HL-60 (cell line): ENCODE measurements at regions not wholly inside any gene's neighbourhood (a gene's known extent, or its start where the extent isn't known, plus 50 kb on each side); places are given as distances from the start of the nearest gene placed in this dataset.

ENCODE experiments used
- GABPA ChIP-seq: IDR thresholded peaks from 2 replicates; pipeline ENCODE4 v1.6.1; 2012; ENCODE audit warnings: low read depth
- POLR2AphosphoS5 ChIP-seq: IDR thresholded peaks from 2 replicates; pipeline ENCODE4 v1.6.1; 2012; ENCODE audit warnings: low read depth
- SPI1 ChIP-seq: IDR thresholded peaks from 2 replicates; pipeline ENCODE4 v1.6.1; 2012; ENCODE audit warnings: low read depth, mild to moderate bottlenecking, borderline replicate concordance
- TF ChIP-seq, protein P1 (sequence below): IDR thresholded peaks from one replicate; pipeline ENCODE4 v1.5.1; 2011; ENCODE audit warnings: low read length, control low read depth, inconsistent platforms; ENCODE audit not compliant: insufficient read depth

GRCh38 chr18:45482286-45482685, 133.0 kb upstream of the SLC14A2 start:
- TF ChIP-seq, protein P1, sequence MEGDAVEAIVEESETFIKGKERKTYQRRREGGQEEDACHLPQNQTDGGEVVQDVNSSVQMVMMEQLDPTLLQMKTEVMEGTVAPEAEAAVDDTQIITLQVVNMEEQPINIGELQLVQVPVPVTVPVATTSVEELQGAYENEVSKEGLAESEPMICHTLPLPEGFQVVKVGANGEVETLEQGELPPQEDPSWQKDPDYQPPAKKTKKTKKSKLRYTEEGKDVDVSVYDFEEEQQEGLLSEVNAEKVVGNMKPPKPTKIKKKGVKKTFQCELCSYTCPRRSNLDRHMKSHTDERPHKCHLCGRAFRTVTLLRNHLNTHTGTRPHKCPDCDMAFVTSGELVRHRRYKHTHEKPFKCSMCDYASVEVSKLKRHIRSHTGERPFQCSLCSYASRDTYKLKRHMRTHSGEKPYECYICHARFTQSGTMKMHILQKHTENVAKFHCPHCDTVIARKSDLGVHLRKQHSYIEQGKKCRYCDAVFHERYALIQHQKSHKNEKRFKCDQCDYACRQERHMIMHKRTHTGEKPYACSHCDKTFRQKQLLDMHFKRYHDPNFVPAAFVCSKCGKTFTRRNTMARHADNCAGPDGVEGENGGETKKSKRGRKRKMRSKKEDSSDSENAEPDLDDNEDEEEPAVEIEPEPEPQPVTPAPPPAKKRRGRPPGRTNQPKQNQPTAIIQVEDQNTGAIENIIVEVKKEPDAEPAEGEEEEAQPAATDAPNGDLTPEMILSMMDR, result no peak
- TF ChIP-seq POLR2AphosphoS5, result no peak
- TF ChIP-seq SPI1, result no peak
- TF ChIP-seq GABPA, result no peak
